ENCODE measurements at regions not wholly inside any gene's neighbourhood (a gene's known extent, or its start where the extent isn't known, plus 50 kb on each side); places are given as distances from the start of the nearest gene placed in this dataset.
"Not testable (repeated sequence)": the region's sequence is repeated elsewhere in the genome, so short reads cannot be mapped to it uniquely, and the experiment has no call there.

GRCh38 chr3:104198131-104198530 lies 1168.6 kb upstream of the ALCAM start:
- no peak for DNase-seq

- peak; percentile 23 for DNase-seq
Measured at GRCh38 chr3:104206925-104207324, 1159.8 kb upstream of the ALCAM start.

DNA sequence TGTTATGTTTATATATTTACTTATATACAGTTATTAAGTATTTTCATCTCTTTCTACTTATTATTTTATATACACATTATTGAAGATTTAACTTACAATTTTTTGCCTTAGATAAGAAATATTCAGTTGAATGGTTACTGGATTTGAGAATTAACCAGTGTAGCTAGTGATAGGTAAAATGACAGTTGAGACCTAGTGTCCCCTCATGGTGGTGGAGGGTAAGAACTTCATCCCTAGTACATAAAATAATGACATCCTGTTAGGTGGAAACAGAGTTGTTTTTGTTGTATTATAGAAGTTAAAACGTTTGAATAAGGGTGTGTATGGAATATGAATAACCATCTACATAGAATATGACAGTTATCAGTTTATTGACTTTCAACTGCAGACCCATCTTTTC lies 1152.4 kb upstream of the ALCAM start:
- no peak for DNase-seq

- no peak for DNase-seq
Measured at GRCh38 chr3:104214937-104215336, 1151.8 kb upstream of the ALCAM start.

DNA sequence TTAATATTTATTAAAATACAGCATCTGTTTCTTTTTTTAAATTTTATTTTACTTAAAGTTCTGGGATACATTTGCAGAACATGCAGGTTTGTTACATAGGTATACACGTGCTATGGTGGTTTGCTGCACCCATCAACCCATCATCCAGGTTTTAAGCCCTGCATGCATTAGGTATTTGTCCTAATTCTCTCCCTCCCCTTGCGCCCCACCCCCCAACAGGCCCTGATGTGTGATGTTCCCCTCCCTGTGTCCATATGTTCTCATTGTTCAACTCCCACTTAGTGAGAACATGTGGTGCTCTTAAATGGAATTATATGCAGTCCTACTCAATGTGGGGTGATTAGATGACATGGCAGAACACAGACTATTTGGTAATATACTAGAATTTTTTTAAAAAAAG lies 1147.7 kb upstream of the ALCAM start:
- not testable (repeated sequence) for DNase-seq

- no peak for DNase-seq
Measured at GRCh38 chr3:104234442-104235194, 1132.1 kb upstream of the ALCAM start.

DNA sequence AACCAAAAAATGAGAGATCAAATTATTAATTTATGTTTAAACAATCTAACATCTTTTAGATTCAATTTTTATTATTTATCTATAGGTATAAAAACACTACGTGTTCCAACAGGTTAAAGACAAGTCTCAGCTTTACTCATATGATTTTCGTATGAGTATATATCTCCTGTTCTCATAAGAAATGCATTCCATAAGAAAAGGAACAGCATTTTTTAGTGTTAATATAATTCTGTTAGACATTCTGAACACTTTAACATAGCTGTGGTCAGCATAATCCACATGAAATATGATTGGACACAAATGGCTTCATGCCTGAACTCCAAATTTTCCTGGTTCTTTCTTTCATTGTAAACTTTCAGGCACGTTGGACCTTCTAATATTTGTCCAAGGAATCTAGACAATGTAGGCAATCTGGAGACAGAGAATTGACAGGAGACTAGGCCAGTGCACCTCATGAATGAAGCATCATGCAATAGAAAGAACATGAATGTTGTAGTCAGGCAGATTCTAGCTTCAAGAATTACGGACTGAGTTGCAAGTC lies 1122.0 kb upstream of the ALCAM start:
- no peak for DNase-seq

- no peak for DNase-seq
Measured at GRCh38 chr3:104245261-104245660, 1121.4 kb upstream of the ALCAM start.

DNA sequence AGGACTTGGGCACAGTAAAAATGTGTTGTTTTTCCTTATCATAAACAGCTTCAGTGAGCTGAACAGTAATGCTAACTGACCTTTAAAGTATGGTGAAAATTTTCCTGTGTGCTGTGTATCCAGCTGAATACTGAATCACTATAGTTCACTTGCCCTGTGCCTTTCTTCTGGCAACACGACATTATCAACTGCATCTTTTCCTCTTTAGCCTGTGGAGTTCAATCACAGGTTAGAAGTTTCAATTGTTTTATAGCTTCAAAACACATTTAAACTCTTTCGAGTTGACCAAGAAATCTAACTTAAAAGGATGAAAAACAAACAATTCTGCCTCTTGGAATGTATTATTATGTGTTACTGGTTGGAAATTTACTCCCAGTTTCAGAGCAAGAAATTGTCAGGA lies 1120.7 kb upstream of the ALCAM start:
- no peak for DNase-seq

- no peak for DNase-seq
Measured at GRCh38 chr3:104257486-104257885, 1109.2 kb upstream of the ALCAM start.

DNA sequence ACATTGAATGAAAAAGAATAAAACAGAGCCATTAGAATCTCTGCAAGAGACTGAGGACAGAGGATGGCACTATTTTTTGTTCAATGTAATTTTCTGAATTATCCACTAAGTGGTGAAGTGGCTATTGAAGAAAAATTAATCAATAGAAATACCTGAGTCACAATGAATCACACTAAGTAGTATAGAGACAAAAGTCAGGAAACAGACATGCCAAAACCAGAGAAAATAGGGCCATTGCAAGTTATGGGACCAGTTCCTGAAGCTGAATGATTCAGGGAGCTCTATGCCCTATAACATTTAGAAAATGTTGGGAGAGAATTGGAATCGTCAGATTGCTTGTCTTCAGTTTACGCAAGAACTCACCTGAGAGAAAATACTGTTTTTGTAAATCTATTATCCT lies 1103.2 kb upstream of the ALCAM start:
- no peak for DNase-seq

DNA sequence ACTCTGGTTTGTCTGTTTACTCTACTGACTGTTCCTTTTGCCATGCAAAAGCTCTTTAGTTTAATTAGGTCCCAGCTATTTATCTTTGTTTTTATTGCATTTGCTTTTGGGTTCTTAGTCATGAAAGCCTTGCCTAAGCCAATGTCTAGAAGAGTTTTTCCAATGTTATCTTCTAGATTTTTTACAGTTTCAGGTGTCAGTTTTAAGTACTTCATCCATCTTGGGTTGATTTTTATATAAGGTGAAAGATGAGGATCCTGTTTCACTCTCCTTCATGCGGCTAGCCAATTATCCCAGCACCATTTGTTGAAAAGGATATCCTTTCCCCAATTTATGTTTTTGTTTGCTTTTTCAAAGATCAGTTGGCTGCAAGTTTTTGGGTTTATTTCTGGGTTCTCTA lies 1100.5 kb upstream of the ALCAM start:
- not testable (repeated sequence) for DNase-seq

DNA sequence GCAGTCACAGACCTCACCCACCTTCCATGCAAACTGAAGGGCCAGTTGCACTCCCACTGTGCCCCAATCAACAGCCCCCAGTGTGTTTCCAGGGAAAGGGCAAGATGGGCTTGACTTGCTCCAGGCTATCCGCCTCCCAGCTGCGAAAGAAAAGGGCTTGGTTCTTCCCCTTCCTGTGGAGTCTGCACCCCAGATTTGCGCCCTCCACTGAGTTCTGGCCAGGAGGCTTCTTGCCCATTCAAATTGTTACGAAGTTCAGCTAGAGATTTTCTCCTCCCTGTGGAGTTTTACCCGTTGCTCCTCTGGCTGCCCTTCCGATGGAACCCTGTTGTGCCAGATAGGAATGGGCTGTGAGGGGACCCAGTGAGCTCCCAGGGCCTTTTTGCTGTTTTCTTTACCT lies 1096.9 kb upstream of the ALCAM start:
- DNase-seq, result no peak

GRCh38 chr3:104273046-104273649 lies 1093.6 kb upstream of the ALCAM start:
- DNase-seq, result peak; percentile 13

DNA sequence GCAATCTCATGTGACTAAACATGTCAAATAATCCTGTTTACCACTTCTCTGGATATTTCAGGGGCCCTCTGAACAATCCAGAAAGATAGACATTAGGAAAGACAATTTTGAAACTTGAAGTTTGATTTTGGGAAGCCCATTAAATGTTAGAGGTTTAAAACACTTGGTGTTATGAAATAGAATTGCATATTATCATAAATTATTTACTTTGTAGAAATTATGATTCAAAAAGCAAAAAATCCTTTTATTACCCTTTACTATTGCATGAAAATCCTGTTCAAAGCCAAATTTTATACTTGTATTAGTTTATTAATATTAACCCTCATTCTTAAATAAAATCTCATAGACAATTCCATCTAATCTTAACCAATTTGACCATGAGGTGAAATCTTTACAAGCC lies 1091.5 kb upstream of the ALCAM start:
- DNase-seq, result no peak

GRCh38 chr3:104279617-104280016 lies 1087.1 kb upstream of the ALCAM start:
- no peak for DNase-seq

DNA sequence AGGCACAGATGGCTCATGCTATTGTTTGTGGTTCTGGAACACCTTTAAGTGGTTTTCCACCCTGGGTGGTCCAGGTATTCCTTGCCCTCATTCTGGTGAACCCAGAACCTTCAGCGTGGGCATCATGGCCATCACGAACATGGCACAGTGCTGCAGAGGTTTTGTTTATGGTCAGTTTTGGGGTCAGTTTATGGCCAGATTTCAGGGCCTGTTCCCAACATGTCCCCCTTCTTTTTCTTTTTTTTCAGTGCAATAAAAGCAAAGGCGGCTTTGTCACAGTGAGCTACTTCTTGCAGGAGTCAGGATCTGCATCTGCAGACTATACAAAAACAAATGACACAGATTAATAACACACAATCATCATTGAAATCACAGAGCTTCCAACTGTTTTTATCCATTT lies 1085.0 kb upstream of the ALCAM start:
- no peak for DNase-seq

GRCh38 chr3:104286645-104287044 lies 1080.1 kb upstream of the ALCAM start:
- DNase-seq, result no peak

- DNase-seq, result no peak
Measured at GRCh38 chr3:104291437-104291851, 1075.3 kb upstream of the ALCAM start.

- DNase-seq, result no peak
Measured at GRCh38 chr3:104291878-104292277, 1074.8 kb upstream of the ALCAM start.

DNA sequence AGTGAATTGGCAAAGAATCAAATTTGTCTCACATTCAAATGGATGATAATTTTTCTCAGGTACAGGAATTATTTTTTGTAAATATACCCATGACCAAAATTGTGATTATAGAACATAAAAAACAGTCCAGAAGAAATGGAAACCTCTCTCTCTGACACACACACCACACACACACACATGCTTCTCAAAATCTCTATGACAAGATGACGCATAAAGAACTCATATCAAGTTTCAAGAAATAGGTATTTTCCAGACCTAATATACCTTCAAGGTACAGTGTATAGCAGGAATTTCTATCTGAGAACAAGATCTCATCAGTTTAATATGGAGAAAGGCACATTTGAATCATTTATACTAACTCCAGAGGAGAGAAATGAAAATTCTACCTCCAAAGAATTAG lies 1069.1 kb upstream of the ALCAM start:
- no peak for DNase-seq

DNA sequence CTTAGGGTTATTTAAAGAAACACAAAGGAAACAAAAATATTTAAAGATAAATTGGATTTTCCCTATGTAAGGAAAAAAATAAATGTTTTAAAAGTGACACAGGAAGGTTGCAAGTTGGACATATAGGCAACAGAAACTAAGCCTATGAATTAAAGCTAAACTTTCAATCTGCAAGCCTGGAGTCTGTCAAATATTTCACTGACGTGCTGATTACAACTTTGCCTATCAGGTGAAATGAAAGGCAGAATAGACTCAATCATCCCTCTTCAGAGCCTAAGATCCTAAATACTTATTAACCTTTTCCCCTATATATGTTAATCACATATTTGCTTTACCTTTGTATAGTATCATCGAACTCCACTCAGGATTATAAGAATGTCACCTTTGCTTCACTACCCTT lies 1068.0 kb upstream of the ALCAM start:
- DNase-seq, result no peak

- no peak for DNase-seq
Measured at GRCh38 chr3:104316118-104316517, 1050.6 kb upstream of the ALCAM start.

- DNase-seq, result no peak
Measured at GRCh38 chr3:104323226-104323625, 1043.5 kb upstream of the ALCAM start.

- no peak for DNase-seq
Measured at GRCh38 chr3:104347291-104347690, 1019.4 kb upstream of the ALCAM start.
